Stimulated activated naive CD8-positive, alpha-beta T cell treated with anti-CD3 and anti-CD28 coated beads, Interleukin-15, Interleukin-2, amounts not matched to agents 100 U/mL and 50 U/mL, for 24 hours (primary cell): ENCODE measurements at regions not wholly inside any gene's neighbourhood (a gene's known extent, or its start where the extent isn't known, plus 50 kb on each side); places are given as distances from the start of the nearest gene placed in this dataset.

Source experiments
- ATAC-seq: fragments of 150-1000 bp; cut with Tn5 transposase; one replicate; pipeline ENCODE4 v1.10.0; 2021
- DNase-seq: peaks from one replicate; pipeline ENCODE4 v3.0.0; 2021

- ATAC-seq, result no peak
Measured at GRCh38 chr12:92089559-92089958, 56.1 kb downstream of the BTG1 start.

DNA sequence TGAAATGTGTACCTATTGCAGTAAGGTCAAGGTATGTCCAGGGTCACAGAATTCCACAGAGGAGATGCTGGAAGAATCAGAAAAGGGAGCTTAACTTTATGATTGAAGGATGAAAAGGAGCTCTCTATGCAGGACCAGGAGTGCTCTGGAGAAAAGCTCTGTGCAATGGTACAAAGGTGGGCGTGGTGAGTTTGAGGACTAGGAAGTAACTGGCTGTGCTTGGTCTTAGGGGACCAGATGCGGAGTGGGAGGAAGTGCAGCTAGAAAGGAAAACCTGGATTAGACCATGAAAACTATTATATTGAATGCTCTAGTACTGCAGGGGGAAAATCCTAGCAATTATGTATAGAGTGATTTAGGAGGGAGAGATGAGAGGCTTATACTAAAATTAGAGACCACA, 56.8 kb downstream of the BTG1 start:
- DNase-seq (no peak), ATAC-seq (no peak)

More at GRCh38 chr12:92089559-92089958, 56.1 kb downstream of the BTG1 start:
- DNase-seq, result no peak

DNA sequence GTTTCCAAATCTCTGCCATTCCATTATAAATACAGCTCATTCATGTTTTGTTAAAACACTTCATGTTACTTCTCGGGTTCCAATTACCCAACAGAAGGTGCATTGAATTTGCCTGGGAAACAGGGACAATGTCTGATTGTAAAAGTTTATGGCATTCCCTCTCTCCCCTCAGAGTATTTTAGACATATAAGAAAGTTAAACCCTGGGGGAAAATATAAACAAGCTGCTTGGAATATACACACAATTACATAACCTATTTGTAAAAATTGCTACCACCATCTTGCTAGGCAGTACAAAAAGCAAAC, 60.0 kb downstream of the BTG1 start:
- no peak for DNase-seq
- no peak for ATAC-seq

GRCh38 chr12:92085040-92085735, 60.5 kb downstream of the BTG1 start:
- peak; percentile 55 for ATAC-seq

GRCh38 chr12:92080911-92081285, 64.7 kb downstream of the BTG1 start:
- ATAC-seq (no peak), DNase-seq (no peak)

More at GRCh38 chr12:92085040-92085735, 60.5 kb downstream of the BTG1 start:
- no peak for DNase-seq

DNA sequence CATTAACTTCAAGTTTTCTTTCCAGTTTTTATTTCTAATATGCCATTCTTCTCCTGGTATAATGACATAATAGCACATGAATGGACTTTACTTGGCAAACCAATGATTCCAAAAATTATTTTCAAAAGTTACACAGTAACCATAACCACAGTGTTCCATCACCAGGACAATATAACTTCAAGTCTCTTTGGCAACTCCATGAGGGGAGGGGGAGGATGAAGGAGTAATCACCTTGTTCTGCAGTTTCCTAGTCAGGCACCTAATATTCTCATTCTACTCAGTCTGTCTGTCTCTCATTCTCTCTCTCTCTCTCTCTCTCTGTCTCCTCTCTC, 66.6 kb downstream of the BTG1 start:
- ATAC-seq (no peak), DNase-seq (no peak)

DNA sequence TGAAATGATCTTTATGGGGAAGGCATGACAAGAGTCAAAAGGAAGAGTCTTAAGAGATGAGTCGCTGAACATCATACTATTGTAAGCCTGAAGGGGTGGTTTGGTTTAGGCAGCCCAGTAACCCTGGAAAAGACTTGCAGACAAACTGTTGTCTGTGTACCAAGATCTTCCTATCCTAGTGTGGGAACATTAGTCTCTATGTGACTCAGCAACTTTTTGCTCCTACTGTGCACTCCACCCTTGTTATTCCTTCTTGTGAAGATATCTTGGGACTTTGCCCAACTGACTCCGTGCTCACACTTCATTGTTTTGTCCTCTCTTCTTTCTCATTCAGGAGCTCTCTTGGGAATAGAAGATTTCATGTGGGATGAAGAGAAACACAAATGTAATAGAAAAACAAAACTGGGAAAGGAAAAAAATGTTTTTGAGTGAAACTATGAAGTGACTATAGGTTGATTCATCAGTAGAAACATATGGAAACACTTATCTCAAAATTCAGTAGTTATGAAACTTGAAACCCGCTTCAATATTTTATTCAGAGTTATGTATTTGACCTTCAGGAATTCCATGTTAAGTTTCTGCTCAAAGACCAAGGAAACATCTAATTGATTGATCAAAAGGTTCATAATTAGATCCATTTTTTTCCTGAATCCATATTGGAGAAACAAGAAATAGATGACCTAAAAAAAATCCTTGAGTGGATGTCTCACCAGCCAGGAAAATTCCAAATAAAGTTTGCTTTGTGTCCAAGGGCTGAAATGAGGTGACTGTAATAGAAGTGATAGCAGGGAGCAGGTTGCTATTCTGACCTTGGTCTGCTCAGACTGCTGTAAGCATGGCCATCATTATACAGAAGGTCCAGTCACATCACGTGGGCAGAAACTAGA, 67.2 kb downstream of the BTG1 start:
- peak; percentile 24 for DNase-seq

DNA sequence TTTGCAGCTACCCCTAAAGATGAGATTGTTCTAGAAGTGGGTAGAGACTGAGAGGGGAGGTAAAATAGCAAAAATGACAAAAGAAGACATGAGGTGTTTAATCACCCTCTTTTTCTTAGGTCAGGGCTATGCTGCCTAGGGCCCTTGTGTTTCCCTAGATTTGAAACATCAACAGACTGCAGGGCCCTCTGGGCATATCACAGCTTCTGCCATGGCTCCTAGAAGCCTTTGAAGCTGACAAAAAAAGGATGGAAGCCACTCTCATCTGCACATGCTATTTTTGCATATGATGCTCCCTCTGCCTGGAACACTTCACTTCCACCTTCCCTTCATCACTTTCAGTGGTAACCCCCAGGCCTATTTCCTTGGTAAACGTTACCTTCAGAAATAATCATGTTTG, 68.1 kb downstream of the BTG1 start:
- DNase-seq, result no peak
- ATAC-seq, result no peak

More for the DNA sequence above, 67.2 kb downstream of the BTG1 start:
- peak; percentile 92 for ATAC-seq

GRCh38 chr12:92076101-92076500, 69.5 kb downstream of the BTG1 start:
- no peak for DNase-seq
- no peak for ATAC-seq

DNA sequence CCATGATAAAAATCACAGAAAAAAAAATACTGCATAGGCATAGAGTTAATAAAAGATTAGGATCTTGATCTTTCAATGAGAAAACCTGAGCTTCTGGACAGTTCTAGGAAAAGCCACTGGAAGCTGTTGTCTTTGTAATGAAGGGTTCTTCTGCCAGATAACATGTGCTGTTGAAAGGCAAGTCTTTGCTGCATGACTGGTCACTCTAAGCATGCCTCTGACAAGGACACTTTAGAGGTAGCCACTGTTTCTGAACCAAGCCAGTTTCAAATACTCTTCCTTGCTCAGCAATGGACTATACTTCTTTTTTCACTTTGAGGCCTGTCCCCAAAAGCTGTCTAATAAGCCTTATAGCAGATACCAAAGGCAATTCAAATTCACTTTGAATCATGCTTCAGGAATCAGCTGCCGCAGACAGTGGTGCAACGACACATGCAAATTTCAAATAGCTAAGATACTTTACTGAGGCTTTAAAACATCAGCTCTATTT, 70.2 kb downstream of the BTG1 start:
- no peak for DNase-seq
- ATAC-seq, result no peak

- ATAC-seq, result no peak
- DNase-seq, result no peak
Measured at GRCh38 chr12:92074889-92075288, 70.8 kb downstream of the BTG1 start.

DNA sequence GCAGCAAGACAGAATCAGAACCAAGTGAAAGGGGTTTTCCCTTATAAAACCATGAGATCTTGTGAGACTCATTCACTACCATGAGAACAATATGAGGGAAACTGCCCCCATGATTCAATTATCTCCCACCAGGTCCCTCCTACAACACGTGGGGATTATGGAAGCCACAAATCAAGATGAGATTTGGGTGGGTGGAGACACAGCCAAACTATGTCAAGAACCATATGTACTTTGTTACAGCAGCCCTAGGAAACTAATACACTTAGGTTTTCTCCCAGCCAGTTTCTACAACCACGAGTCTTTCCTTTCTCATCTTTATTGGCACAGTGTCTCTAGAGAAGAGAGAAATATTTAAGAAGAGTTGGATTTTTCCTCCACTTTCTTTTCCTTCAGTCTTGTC, 72.6 kb downstream of the BTG1 start:
- DNase-seq (no peak), ATAC-seq (peak; percentile 20)

DNA sequence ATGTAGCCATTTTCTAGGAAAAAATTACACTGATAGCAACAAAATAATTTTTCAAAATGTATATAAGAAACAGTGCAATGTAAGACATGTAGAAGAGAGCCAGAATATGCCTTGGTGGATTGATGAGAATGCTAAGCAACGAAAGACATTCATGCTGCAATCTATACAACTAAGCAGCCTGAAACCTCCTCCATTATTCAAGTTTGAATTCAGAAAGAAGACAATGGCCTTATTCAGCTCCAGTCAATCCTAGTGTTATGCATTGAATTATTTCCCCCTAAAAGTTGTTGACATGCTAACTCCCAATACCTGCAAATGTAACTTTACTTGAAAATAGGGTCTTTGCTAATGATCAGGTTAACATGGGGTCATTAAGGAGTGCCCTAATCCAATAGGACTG, 73.5 kb downstream of the BTG1 start:
- no peak for ATAC-seq
- no peak for DNase-seq

DNA sequence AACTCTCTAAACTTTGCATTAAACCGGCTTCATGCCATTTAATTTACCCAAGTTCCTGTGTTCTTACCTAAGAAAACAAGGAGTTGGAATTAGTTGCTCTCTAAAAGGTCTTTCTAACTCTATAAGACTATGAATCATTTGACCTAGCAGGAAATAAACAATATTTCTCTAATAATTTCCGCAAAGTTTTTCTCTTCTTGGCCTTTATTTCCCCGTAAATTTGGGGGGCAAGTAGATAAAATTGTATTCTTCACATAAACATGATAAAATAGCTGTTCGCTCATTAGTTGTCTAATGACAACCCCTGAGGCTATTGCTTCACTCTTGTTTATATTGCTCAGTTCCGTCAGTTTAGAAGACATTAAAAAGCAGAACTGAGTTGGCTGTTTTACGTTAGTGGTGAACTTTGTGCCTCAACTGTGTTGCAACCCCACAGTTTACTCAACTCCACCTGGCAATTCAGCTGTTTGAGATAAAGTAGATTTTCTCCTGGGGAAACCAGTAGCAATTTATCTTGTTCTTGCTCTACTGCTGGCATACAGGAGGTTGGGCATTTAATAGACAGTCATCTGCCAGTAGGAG, 74.7 kb downstream of the BTG1 start:
- no peak for DNase-seq
- ATAC-seq, result no peak

DNA sequence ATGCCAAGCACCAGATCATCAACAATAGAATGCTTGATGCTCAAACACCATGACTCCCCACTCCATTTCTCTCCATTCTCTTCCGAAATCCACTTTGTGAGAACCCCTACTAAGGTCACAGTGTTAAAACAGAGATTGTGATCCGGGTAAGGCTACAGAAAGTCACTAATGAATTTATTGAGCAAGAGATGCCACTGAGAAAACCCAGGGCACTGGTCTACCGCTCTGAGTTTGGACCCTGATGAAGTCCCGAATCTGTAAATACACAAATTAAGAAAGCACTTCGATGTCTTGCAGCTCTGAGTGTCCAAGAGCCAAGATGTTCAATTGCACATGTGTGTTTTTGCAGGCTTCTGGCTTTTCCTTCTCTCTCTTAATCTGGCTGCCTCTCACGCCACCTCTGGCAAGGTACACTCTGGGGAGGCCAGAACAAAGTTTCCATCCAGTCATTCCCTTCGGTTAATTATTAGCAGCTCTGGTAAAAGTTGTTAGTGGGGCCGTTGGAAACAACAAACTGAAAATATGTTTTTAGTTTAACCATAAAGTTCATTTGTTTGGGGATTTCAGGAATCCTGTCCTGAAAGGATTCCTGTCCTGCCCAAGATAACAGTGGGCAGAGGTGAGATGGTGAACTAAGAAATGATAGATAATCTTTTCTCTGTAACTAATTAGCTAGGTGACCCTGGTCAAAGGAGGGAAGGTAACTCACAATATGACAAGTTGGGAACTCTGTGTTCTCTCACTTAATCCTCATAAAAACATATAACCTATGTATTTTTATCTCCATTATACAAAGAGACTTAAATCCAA, 75.4 kb downstream of the BTG1 start:
- no peak for DNase-seq
- ATAC-seq, result no peak

- ATAC-seq (no peak), DNase-seq (no peak)
Measured at GRCh38 chr12:92068459-92068858, 77.2 kb downstream of the BTG1 start.

- ATAC-seq (peak; percentile 85), DNase-seq (no peak)
Measured at GRCh38 chr12:92065639-92066038, 80.0 kb downstream of the BTG1 start.

DNA sequence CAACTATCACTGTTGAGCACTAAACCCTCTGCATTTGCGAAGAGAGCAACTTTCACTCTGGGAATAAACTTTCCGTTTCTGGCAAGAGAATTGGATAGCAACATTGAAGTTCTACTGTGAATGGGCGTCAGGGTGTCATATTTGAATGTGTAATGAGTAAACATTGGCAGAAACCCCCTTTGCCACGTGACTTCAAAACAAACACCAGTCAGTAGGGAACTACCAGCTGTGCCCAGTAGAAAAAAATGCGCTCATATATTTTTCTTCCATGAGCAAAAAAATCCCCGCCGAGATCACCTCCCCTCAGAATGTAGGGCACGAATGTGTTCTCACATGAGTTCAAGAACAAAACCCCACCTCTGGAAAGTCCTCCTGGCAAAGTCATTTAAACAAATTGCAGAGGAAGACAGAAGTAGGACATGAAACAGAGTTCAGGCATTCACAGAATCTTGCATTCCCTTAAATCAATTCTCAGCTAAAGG, 80.6 kb downstream of the BTG1 start:
- DNase-seq, result peak; percentile 56
- ATAC-seq, result peak; percentile 68

DNA sequence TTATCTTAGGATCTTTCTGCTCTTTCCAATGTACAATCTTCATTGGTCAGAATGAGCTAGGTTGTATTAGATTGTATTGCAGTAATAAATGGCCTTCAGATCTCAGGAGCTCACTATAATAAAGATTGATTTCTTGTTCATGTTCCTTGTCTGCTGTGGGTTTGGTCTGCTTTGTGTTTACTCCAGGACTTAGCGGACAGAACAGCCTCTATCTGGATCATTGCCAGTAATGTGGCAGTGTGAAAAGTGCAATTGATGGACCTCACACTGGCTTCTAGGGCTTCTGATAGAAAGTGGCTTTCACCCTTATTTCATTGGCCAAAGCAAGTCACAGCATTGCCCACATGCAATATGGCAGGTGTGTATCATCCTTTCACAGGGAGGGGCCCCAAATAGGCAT, 81.2 kb downstream of the BTG1 start:
- DNase-seq, result no peak
- no peak for ATAC-seq

- DNase-seq (no peak), ATAC-seq (no peak)
Measured at GRCh38 chr12:92063641-92064040, 82.0 kb downstream of the BTG1 start.

- DNase-seq (no peak), ATAC-seq (no peak)
Measured at GRCh38 chr12:92062539-92063493, 82.8 kb downstream of the BTG1 start.
